WTC11 (cell line): ENCODE measurements at regions not wholly inside any gene's neighbourhood (a gene's known extent, or its start where the extent isn't known, plus 50 kb on each side); places are given as distances from the start of the nearest gene placed in this dataset.

Experiments used
- ATAC-seq: fragments of 200-7000 bp; cut with Tn5 transposase; 2 replicates; pipeline ENCODE4 v1.10.0; 2021; ENCODE audit warnings: mild to moderate bottlenecking, moderate library complexity
- CTCF ChIA-PET: fragments of 300-600 bp; sonication (Branson Sonifier 250); formaldehyde crosslinking; loops from one replicate; lab custom pipeline; 2021; ENCODE audit warnings: antibody characterized with exemption; lab: Charles Lee
- POLR2A ChIA-PET: fragments of 350-600 bp; sonication (Branson Sonifier 250); formaldehyde crosslinking; loops from one replicate; lab custom pipeline; 2021; ENCODE audit warnings: antibody characterized with exemption; lab: Charles Lee
- DNase-seq: peaks from one replicate; pipeline ENCODE4 v3.0.0; 2021; ENCODE audit warnings: low spot score
- H3K27ac Mint-ChIP-seq: 2 replicates; pipeline ENCODE4 v1.8.0; 2021; ENCODE audit warnings: mixed read lengths
- H3K27me3 Mint-ChIP-seq: 2 replicates; pipeline ENCODE4 v1.8.0; 2021; ENCODE audit warnings: low read depth, mild to moderate bottlenecking, moderate library complexity, mixed read lengths
- H3K36me3 Mint-ChIP-seq: 2 replicates; pipeline ENCODE4 v1.8.0; 2021; ENCODE audit warnings: mixed read lengths
- H3K4me1 Mint-ChIP-seq: 2 replicates; pipeline ENCODE4 v1.8.0; 2022; ENCODE audit warnings: mixed read lengths
- H3K4me3 Mint-ChIP-seq: 2 replicates; pipeline ENCODE4 v1.8.0; 2021; ENCODE audit warnings: mild to moderate bottlenecking, moderate library complexity, mixed read lengths
- H3K9me3 Mint-ChIP-seq: 2 replicates; pipeline ENCODE4 v1.8.0; 2021; ENCODE audit warnings: mixed read lengths
- EMX1 ChIP-seq: fragments of 250-450 bp; sonication (Bioruptor Pico); IDR thresholded peaks from 2 replicates; pipeline ENCODE4 v1.8.0; 2021; ENCODE audit warnings: mild to moderate bottlenecking
- HMGA2 ChIP-seq: fragments of 250-450 bp; sonication (Bioruptor Pico); IDR thresholded peaks from 2 replicates; pipeline ENCODE4 v1.4.0; 2021; ENCODE audit warnings: mild to moderate bottlenecking, moderate library complexity
- IRF2 ChIP-seq: sonication (generic); formaldehyde crosslinking; IDR thresholded peaks from 2 replicates; pipeline ENCODE4 v1.8.0; 2022; ENCODE audit warnings: low read depth, missing genetic modification reagents, borderline replicate concordance
- JUN ChIP-seq: sonication (generic); formaldehyde crosslinking; IDR thresholded peaks from 2 replicates; pipeline ENCODE4 v1.8.0; 2023; ENCODE audit warnings: mild to moderate bottlenecking, missing genetic modification reagents
- PRRX2 ChIP-seq: fragments of 250-450 bp; sonication (Bioruptor Pico); IDR thresholded peaks from 2 replicates; pipeline ENCODE4 v1.8.0; 2021; ENCODE audit warnings: mild to moderate bottlenecking
- SMAD3 ChIP-seq: sonication (generic); formaldehyde crosslinking; IDR thresholded peaks from 2 replicates; pipeline ENCODE4 v1.8.0; 2022; ENCODE audit warnings: missing genetic modification reagents, mild to moderate bottlenecking, borderline replicate concordance
- ZBTB21 ChIP-seq: sonication (generic); formaldehyde crosslinking; IDR thresholded peaks from 2 replicates; pipeline ENCODE4 v1.8.1; 2023; ENCODE audit warnings: mild to moderate bottlenecking, missing genetic modification reagents, borderline replicate concordance
- ZNF532 ChIP-seq: fragments of 250-450 bp; sonication (Bioruptor Pico); IDR thresholded peaks from 2 replicates; pipeline ENCODE4 v1.9.0; 2021; ENCODE audit warnings: mild to moderate bottlenecking, borderline replicate concordance
- TF ChIP-seq, protein P1 (sequence below): sonication (generic); formaldehyde crosslinking; IDR thresholded peaks from 2 replicates; pipeline ENCODE4 v1.8.0; 2023; ENCODE audit warnings: mild to moderate bottlenecking, missing genetic modification reagents
- TF ChIP-seq, protein P2 (sequence below): fragments of 200-600 bp; IDR thresholded peaks from 2 replicates; pipeline ENCODE4 v1.8.0; 2022; ENCODE audit warnings: antibody characterized with exemption
- TF ChIP-seq, protein P3 (sequence below): fragments of 250-450 bp; sonication (Bioruptor Pico); IDR thresholded peaks from 2 replicates; pipeline ENCODE4 v1.9.0; 2021; ENCODE audit warnings: mild to moderate bottlenecking
- TF ChIP-seq, protein P4 (sequence below): sonication (generic); formaldehyde crosslinking; conservative IDR thresholded peaks from 2 replicates; pipeline ENCODE4 v1.8.1; 2023; ENCODE audit warnings: mild to moderate bottlenecking, low read depth, missing genetic modification reagents, moderate library complexity

DNA sequence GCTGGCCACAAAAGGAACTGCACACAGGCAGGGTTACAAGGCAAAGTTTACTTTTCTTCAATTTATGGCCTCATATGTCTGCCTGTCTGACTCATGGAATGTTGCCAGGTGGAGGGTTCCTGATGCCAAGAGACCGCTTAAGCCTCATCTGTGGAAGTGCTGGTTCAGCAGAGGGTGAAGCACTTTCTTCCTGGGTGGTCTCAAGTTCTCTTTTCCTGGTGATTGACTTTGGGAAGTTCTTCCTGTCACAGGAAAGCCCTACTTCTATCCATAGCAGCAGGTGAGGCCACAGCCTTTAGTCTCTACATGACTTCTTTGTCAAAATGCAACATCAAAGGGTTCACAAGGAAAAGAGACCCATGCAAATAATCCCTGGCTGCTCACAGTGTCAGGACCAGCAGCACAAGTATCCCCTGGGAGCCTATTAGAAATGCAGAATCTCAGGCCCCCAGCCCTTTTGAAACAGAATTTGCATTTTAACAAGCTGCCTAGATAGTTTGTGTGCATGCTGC, 81.4 kb upstream of the IGFBP7 start (continued):
- TF ChIP-seq, protein P1, sequence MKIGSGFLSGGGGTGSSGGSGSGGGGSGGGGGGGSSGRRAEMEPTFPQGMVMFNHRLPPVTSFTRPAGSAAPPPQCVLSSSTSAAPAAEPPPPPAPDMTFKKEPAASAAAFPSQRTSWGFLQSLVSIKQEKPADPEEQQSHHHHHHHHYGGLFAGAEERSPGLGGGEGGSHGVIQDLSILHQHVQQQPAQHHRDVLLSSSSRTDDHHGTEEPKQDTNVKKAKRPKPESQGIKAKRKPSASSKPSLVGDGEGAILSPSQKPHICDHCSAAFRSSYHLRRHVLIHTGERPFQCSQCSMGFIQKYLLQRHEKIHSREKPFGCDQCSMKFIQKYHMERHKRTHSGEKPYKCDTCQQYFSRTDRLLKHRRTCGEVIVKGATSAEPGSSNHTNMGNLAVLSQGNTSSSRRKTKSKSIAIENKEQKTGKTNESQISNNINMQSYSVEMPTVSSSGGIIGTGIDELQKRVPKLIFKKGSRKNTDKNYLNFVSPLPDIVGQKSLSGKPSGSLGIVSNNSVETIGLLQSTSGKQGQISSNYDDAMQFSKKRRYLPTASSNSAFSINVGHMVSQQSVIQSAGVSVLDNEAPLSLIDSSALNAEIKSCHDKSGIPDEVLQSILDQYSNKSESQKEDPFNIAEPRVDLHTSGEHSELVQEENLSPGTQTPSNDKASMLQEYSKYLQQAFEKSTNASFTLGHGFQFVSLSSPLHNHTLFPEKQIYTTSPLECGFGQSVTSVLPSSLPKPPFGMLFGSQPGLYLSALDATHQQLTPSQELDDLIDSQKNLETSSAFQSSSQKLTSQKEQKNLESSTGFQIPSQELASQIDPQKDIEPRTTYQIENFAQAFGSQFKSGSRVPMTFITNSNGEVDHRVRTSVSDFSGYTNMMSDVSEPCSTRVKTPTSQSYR (CRISPR knock-in tag) = no peak
- no peak for TF ChIP-seq EMX1 (CRISPR knock-in tag)
- no peak for TF ChIP-seq HMGA2 (CRISPR knock-in tag)
- TF ChIP-seq, all 79 proteins: peak for 10

DNA sequence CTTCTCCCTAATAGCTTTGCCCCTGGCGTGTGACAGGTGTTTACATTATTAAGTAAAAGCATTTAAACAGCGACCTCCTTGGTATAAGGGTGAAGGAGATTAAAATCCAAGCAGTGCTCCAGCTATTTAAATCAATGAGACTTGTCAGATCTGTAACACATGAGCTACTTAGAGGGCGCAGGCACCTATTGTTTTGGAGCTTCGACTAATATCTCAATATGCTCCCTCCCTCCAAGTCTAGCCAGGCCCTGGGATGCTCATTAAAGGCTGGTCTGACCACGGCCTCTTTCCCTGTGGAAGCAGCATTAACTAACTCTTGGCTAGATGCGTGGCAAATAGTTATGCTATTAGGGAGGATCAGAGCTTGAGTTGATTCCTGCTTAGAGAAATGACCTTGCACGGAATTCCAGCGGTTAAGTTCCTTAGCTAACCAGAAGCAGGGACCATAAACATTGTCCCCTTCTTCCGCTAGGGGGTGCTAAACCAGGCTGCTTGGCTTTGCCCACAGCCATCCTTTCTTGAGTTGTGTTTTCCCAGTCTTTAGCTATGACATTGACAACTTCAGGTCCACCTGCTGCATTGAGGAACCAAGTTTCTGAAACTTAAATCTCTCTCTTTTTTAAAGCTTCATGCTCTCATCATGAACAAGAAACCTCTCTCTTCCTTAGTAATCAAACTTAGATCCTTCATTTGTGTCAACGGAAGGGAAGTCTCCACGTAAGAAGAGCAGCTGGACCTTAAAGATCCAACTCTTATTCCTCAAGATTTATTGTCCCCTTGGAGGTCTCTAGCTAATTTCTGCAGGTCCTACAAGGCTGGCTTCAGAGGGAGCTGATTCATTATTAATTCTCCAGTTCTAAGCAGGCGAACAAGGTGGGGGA, 80.7 kb upstream of the IGFBP7 start:
- ChIA-PET POLR2A (no interaction called here), CTCF (interaction anchor here (0.6 to 5.7 kb wide), 54 partner anchors 9 to 1057 kb away, joined by 3 to 93 read pairs (median 4); partner anchors contain the start of genes IGFBP7 and REST)
- TF ChIP-seq, protein P2, sequence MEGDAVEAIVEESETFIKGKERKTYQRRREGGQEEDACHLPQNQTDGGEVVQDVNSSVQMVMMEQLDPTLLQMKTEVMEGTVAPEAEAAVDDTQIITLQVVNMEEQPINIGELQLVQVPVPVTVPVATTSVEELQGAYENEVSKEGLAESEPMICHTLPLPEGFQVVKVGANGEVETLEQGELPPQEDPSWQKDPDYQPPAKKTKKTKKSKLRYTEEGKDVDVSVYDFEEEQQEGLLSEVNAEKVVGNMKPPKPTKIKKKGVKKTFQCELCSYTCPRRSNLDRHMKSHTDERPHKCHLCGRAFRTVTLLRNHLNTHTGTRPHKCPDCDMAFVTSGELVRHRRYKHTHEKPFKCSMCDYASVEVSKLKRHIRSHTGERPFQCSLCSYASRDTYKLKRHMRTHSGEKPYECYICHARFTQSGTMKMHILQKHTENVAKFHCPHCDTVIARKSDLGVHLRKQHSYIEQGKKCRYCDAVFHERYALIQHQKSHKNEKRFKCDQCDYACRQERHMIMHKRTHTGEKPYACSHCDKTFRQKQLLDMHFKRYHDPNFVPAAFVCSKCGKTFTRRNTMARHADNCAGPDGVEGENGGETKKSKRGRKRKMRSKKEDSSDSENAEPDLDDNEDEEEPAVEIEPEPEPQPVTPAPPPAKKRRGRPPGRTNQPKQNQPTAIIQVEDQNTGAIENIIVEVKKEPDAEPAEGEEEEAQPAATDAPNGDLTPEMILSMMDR = peak; percentile 63
- TF ChIP-seq JUN (CRISPR knock-in tag) (no peak), PRRX2 (CRISPR knock-in tag) (0 out of 2 replicates have a peak, but pooled peaks have one; percentile 38)
- TF ChIP-seq, protein P3, sequence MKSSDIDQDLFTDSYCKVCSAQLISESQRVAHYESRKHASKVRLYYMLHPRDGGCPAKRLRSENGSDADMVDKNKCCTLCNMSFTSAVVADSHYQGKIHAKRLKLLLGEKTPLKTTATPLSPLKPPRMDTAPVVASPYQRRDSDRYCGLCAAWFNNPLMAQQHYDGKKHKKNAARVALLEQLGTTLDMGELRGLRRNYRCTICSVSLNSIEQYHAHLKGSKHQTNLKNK = no peak
- peak; percentile 38 for ATAC-seq
- H3K27ac Mint-ChIP-seq = no peak overlapping the region
- peaks cover 20% of the 10 kb centered on the region for H3K27me3 Mint-ChIP-seq
- H3K4me1 Mint-ChIP-seq = peaks cover 78% of the 10 kb centered on the region
- no peak overlapping the region for H3K4me3 Mint-ChIP-seq
- no peaks in the 10 kb centered on the region for H3K9me3 Mint-ChIP-seq
- peak; percentile 78 for DNase-seq
- no peaks in the 10 kb centered on the region for H3K36me3 Mint-ChIP-seq

- peaks cover 3% of the 10 kb centered on the region for H3K27me3 Mint-ChIP-seq
- no peaks in the 10 kb centered on the region for H3K9me3 Mint-ChIP-seq
- ChIA-PET POLR2A (no interaction called here), CTCF (no interaction called here)
- H3K36me3 Mint-ChIP-seq = no peaks in the 10 kb centered on the region
- ATAC-seq = no peak
- H3K27ac Mint-ChIP-seq = peak overlapping the region; percentile 4; the same call in 1 of the 2 replicates
- H3K4me3 Mint-ChIP-seq = no peak overlapping the region
- TF ChIP-seq IRF2 (CRISPR knock-in tag) = no peak
- TF ChIP-seq, protein P4, sequence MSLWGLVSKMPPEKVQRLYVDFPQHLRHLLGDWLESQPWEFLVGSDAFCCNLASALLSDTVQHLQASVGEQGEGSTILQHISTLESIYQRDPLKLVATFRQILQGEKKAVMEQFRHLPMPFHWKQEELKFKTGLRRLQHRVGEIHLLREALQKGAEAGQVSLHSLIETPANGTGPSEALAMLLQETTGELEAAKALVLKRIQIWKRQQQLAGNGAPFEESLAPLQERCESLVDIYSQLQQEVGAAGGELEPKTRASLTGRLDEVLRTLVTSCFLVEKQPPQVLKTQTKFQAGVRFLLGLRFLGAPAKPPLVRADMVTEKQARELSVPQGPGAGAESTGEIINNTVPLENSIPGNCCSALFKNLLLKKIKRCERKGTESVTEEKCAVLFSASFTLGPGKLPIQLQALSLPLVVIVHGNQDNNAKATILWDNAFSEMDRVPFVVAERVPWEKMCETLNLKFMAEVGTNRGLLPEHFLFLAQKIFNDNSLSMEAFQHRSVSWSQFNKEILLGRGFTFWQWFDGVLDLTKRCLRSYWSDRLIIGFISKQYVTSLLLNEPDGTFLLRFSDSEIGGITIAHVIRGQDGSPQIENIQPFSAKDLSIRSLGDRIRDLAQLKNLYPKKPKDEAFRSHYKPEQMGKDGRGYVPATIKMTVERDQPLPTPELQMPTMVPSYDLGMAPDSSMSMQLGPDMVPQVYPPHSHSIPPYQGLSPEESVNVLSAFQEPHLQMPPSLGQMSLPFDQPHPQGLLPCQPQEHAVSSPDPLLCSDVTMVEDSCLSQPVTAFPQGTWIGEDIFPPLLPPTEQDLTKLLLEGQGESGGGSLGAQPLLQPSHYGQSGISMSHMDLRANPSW (CRISPR knock-in tag) = no peak
- no peak for DNase-seq
- H3K4me1 Mint-ChIP-seq = peaks cover 76% of the 10 kb centered on the region
Measured at GRCh38 chr4:57187246-57187645, 77.1 kb upstream of the IGFBP7 start.

GRCh38 chr4:57184378-57185029, 74.3 kb upstream of the IGFBP7 start:
- Mint-ChIP-seq H3K27ac (no peak overlapping the region), H3K4me1 (peaks cover 53% of the 10 kb centered on the region), H3K36me3 (peaks cover 5% of the 10 kb centered on the region; the same call in 1 of the 2 replicates), H3K4me3 (no peak overlapping the region), H3K27me3 (peaks cover 3% of the 10 kb centered on the region; the same call in 1 of the 2 replicates), H3K9me3 (peaks cover 6% of the 10 kb centered on the region)
- DNase-seq (no peak), ATAC-seq (no peak)
- ChIA-PET CTCF (interaction anchor here (0.6 to 1.4 kb wide), 2 partner anchors 10 to 21 kb away, joined by 3 to 4 read pairs; no protein-coding TSS in a partner anchor), POLR2A (no interaction called here)
- no peak for TF ChIP-seq SMAD3 (CRISPR knock-in tag)
- TF ChIP-seq ZNF532 = no peak
- TF ChIP-seq HMGA2 (CRISPR knock-in tag) = no peak
- TF ChIP-seq ZBTB21 (CRISPR knock-in tag) = no peak
